ENCODE measurements at regions not wholly inside any gene's neighbourhood (a gene's known extent, or its start where the extent isn't known, plus 50 kb on each side); places are given as distances from the start of the nearest gene placed in this dataset.

- no peak for TF ChIP-seq CTCF (IDR thresholded peaks at IDR 0.05; ENCODE audit: low read depth, low read length, missing control alignments)
- DNase-seq (ENCODE audit: extremely low read depth, low read depth): no peak
These were observed 227.5 kb upstream of the LYPLAL1 start for GRCh38 chr1:218946147-218946546.

GRCh38 chr1:218948446-218948845, 225.2 kb upstream of the LYPLAL1 start:
- no peak for DNase-seq (ENCODE audit: extremely low read depth, low read depth)

More at GRCh38 chr1:218946147-218946546, 227.5 kb upstream of the LYPLAL1 start:
- H3K4me3 ChIP-seq (replicated peaks; ENCODE audit: low read depth, low read length): no peak overlapping the region

GRCh38 chr1:218953386-218953785, 220.3 kb upstream of the LYPLAL1 start:
- no peak for TF ChIP-seq CTCF (IDR thresholded peaks at IDR 0.05; ENCODE audit: low read depth, low read length, missing control alignments)
- H3K4me3 ChIP-seq (replicated peaks; ENCODE audit: low read depth, low read length): no peak overlapping the region
- no peak for DNase-seq (ENCODE audit: extremely low read depth, low read depth)

More at GRCh38 chr1:218948446-218948845, 225.2 kb upstream of the LYPLAL1 start:
- TF ChIP-seq CTCF (IDR thresholded peaks at IDR 0.05; ENCODE audit: low read depth, low read length, missing control alignments): no peak
- no peak overlapping the region for H3K4me3 ChIP-seq (replicated peaks; ENCODE audit: low read depth, low read length)

- no peak for TF ChIP-seq CTCF (IDR thresholded peaks at IDR 0.05; ENCODE audit: low read depth, low read length, missing control alignments)
- DNase-seq (ENCODE audit: extremely low read depth, low read depth): no peak
- no peak overlapping the region for H3K4me3 ChIP-seq (replicated peaks; ENCODE audit: low read depth, low read length)
These were observed 215.7 kb upstream of the LYPLAL1 start for GRCh38 chr1:218957971-218958370.

- DNase-seq (ENCODE audit: extremely low read depth, low read depth): no peak
- TF ChIP-seq CTCF (IDR thresholded peaks at IDR 0.05; ENCODE audit: low read depth, low read length, missing control alignments): no peak
- H3K4me3 ChIP-seq (replicated peaks; ENCODE audit: low read depth, low read length): no peak overlapping the region
These were observed 213.9 kb upstream of the LYPLAL1 start for GRCh38 chr1:218959784-218960183.

- H3K4me3 ChIP-seq (replicated peaks; ENCODE audit: low read depth, low read length): no peak overlapping the region
- DNase-seq (ENCODE audit: extremely low read depth, low read depth): no peak
- no peak for TF ChIP-seq CTCF (IDR thresholded peaks at IDR 0.05; ENCODE audit: low read depth, low read length, missing control alignments)
These were observed 209.1 kb upstream of the LYPLAL1 start for GRCh38 chr1:218964471-218965185.

- no peak overlapping the region for H3K4me3 ChIP-seq (replicated peaks; ENCODE audit: low read depth, low read length)
- no peak for TF ChIP-seq CTCF (IDR thresholded peaks at IDR 0.05; ENCODE audit: low read depth, low read length, missing control alignments)
- no peak for DNase-seq (ENCODE audit: extremely low read depth, low read depth)
These were observed 207.9 kb upstream of the LYPLAL1 start for GRCh38 chr1:218965821-218966220.
